IMR-90 (cell line): ENCODE measurements at regions not wholly inside any gene's neighbourhood (a gene's known extent, or its start where the extent isn't known, plus 50 kb on each side); places are given as distances from the start of the nearest gene placed in this dataset.
A peak's percentile ranks its signal among the peaks of the same experiment; 100 is the strongest.

Source experiments
- ATAC-seq: fragments of 200-7000 bp; cut with Tn5 transposase; 2 replicates; pipeline ENCODE4 v1.9.1; 2020; ENCODE audit warnings: low read depth, mild to moderate bottlenecking, moderate library complexity
- BruUV-seq: library from RNA; stranded (reverse); fragments of 400-500 nt; replicated peaks from 2 replicates; lab custom pipeline; 2021; lab: Mats Ljungman, UMichigan
- CTCF ChIA-PET: fragments of 300-600 bp; formaldehyde crosslinking; extraction: SDS; loops from one replicate; lab custom pipeline; 2021; ENCODE audit warnings: antibody characterized with exemption; lab: Yijun Ruan, JAX
- POLR2A ChIA-PET: fragments of 300-600 bp; sonication (Branson Sonifier 250); formaldehyde crosslinking; loops from one replicate; lab custom pipeline; 2022; ENCODE audit warnings: antibody characterized with exemption; ENCODE audit not compliant: unreplicated experiment; lab: Charles Lee
- DNase-seq: peaks from one replicate; pipeline ENCODE4 v3.0.0; 2013
- H2AFZ ChIP-seq: replicated peaks from 2 replicates; pipeline ENCODE3; 2013; ENCODE audit warnings: low read length, mild to moderate bottlenecking; ENCODE audit not compliant: poor library complexity
- H2AK5ac ChIP-seq: 2 replicates; pipeline ENCODE4 v1.6.1; 2013; ENCODE audit warnings: low read depth, low read length, inconsistent platforms
- H2AK9ac ChIP-seq: replicated peaks from 2 replicates; pipeline ENCODE3; 2013; ENCODE audit warnings: mild to moderate bottlenecking, low read depth, low read length, moderate library complexity; ENCODE audit not compliant: poor library complexity
- H2BK120ac ChIP-seq: 2 replicates; pipeline ENCODE4 v1.6.1; 2013; ENCODE audit warnings: low read depth, low read length, inconsistent platforms
- H2BK15ac ChIP-seq: 3 replicates; pipeline ENCODE4 v1.6.1; 2013; ENCODE audit warnings: low read depth, low read length, inconsistent platforms
- H2BK20ac ChIP-seq: 2 replicates; pipeline ENCODE4 v1.6.1; 2013; ENCODE audit warnings: low read depth, mild to moderate bottlenecking, inconsistent platforms, low read length, moderate library complexity
- H2BK5ac ChIP-seq: 2 replicates; pipeline ENCODE4 v1.6.1; 2013; ENCODE audit warnings: mild to moderate bottlenecking, low read depth, low read length, inconsistent platforms; ENCODE audit not compliant: poor library complexity, severe bottlenecking
- H3K14ac ChIP-seq: replicated peaks from 2 replicates; pipeline ENCODE4 v1.6.1; 2013; ENCODE audit warnings: low read depth, low read length, inconsistent platforms
- H3K18ac ChIP-seq: 2 replicates; pipeline ENCODE4 v1.6.1; 2013; ENCODE audit warnings: low read depth, low read length, control low read depth
- H3K23ac ChIP-seq: 2 replicates; pipeline ENCODE4 v1.6.1; 2013; ENCODE audit warnings: low read depth, low read length, inconsistent platforms
- H3K27ac ChIP-seq: 2 replicates; pipeline ENCODE4 v1.5.1; 2013; ENCODE audit warnings: mild to moderate bottlenecking, control low read depth, low read length; ENCODE audit not compliant: insufficient read depth
- H3K27me3 ChIP-seq: 2 replicates; pipeline ENCODE4 v1.6.1; 2013; ENCODE audit warnings: low read length; ENCODE audit not compliant: control insufficient read depth, insufficient read depth
- H3K36me3 ChIP-seq: 2 replicates; pipeline ENCODE4 v1.6.1; 2013; ENCODE audit warnings: low read length, mixed read lengths; ENCODE audit not compliant: control insufficient read depth, insufficient read depth
- H3K4ac ChIP-seq: 2 replicates; pipeline ENCODE4 v1.6.1; 2013; ENCODE audit warnings: low read depth, low read length, inconsistent platforms
- H3K4me1 ChIP-seq: 2 replicates; pipeline ENCODE4 v1.6.1; 2013; ENCODE audit warnings: low read length, mixed read lengths; ENCODE audit not compliant: control insufficient read depth, insufficient read depth
- H3K4me2 ChIP-seq: 2 replicates; pipeline ENCODE4 v1.6.1; 2013; ENCODE audit warnings: low read depth, mild to moderate bottlenecking, control low read depth, low read length, moderate library complexity
- H3K4me3 ChIP-seq: 2 replicates; pipeline ENCODE4 v1.5.1; 2013; ENCODE audit warnings: low read depth, mild to moderate bottlenecking, control low read depth, low read length, moderate library complexity; ENCODE audit not compliant: insufficient read depth
- H3K56ac ChIP-seq: 2 replicates; pipeline ENCODE4 v1.6.1; 2013; ENCODE audit warnings: low read length, inconsistent platforms; ENCODE audit not compliant: insufficient read depth; ENCODE audit errors: extremely low read depth
- H3K79me1 ChIP-seq, 2 experiments: 2 replicates each; pipeline ENCODE4 v1.6.1; 2013; ENCODE audit warnings: low read length in 2 of 2, inconsistent platforms in 1 of 2, low read depth in 1 of 2
- H3K9ac ChIP-seq: 2 replicates; pipeline ENCODE4 v1.6.1; 2013; ENCODE audit warnings: low read depth, low read length, control low read depth
- H3K9me1 ChIP-seq: 2 replicates; pipeline ENCODE4 v1.6.1; 2013; ENCODE audit warnings: low read length, inconsistent platforms; ENCODE audit not compliant: insufficient read depth
- H3K9me3 ChIP-seq: 2 replicates; pipeline ENCODE4 v1.6.1; 2013; ENCODE audit warnings: low read length; ENCODE audit not compliant: control insufficient read depth, insufficient read depth
- H4K20me1 ChIP-seq: 2 replicates; pipeline ENCODE4 v1.6.1; 2013; ENCODE audit warnings: low read length, inconsistent platforms; ENCODE audit not compliant: insufficient read depth
- H4K5ac ChIP-seq: 2 replicates; pipeline ENCODE4 v1.6.1; 2013; ENCODE audit warnings: mild to moderate bottlenecking, low read depth, low read length, control low read depth
- H4K8ac ChIP-seq, 2 experiments: 2 replicates each; pipeline ENCODE4 v1.6.1; 2013; ENCODE audit warnings: low read depth in 2 of 2, low read length in 2 of 2, control low read depth in 1 of 2, inconsistent platforms in 1 of 2
- H4K91ac ChIP-seq: 2 replicates; pipeline ENCODE4 v1.6.1; 2013; ENCODE audit warnings: low read depth, low read length, inconsistent platforms; ENCODE audit not compliant: insufficient read depth
- CEBPB ChIP-seq: IDR thresholded peaks from 2 replicates; pipeline ENCODE4 v1.6.1; 2012; ENCODE audit warnings: low read depth, low read length, improper control_type of control experiment
- MAZ ChIP-seq: IDR thresholded peaks from 2 replicates; pipeline ENCODE4 v1.6.1; 2012; ENCODE audit warnings: low read depth, mild to moderate bottlenecking, low read length, improper control_type of control experiment, moderate library complexity, borderline replicate concordance
- RFX5 ChIP-seq: IDR thresholded peaks from 2 replicates; pipeline ENCODE4 v1.8.0; 2012; ENCODE audit warnings: low read depth, mild to moderate bottlenecking, low read length, moderate library complexity
- SMC3 ChIP-seq: fragments of 150-350 bp; IDR thresholded peaks from 2 replicates; pipeline ENCODE4 v1.6.1; 2016; ENCODE audit warnings: low read depth, mild to moderate bottlenecking, antibody characterized with exemption, low read length, moderate library complexity
- WGBS, 2 experiments: methylation state at CpG; one replicate each; pipeline versions ENCODE4 v1.1.5 to v1.1.7; 2013; ENCODE audit warnings: missing lambda C conversion rate in 2 of 2; ENCODE audit not compliant: insufficient read length in 1 of 2; ENCODE audit errors: extremely low coverage in 2 of 2; 5-methylcytosine and 5-hydroxymethylcytosine counted together
- dilution Hi-C: fragments of 300-500 bp; cut with HindIII; formaldehyde crosslinking; loops from one replicate; pipeline ENCODE4 v1.14.3; 2018; ENCODE audit warnings: low sequenced_read_pairs; ENCODE audit not compliant: unreplicated experiment
- in situ Hi-C: fragments of 300-500 bp; cut with MboI; formaldehyde crosslinking; loops from 3 replicates; pipeline ENCODE4 v1.14.3; 2019; ENCODE audit warnings: low sequenced_read_pairs, inconsistent platforms, mixed read lengths
- intact Hi-C: fragments of 100-400 bp; cut with micrococcal nuclease; formaldehyde crosslinking; loops from 2 replicates; pipeline ENCODE4 v1.10.0; 2022
- TF ChIP-seq, protein P1 (sequence below): fragments of 150-350 bp; IDR thresholded peaks from 2 replicates; pipeline ENCODE4 v1.6.1; 2016; ENCODE audit warnings: low read depth, mild to moderate bottlenecking, low read length, moderate library complexity, borderline replicate concordance

DNA sequence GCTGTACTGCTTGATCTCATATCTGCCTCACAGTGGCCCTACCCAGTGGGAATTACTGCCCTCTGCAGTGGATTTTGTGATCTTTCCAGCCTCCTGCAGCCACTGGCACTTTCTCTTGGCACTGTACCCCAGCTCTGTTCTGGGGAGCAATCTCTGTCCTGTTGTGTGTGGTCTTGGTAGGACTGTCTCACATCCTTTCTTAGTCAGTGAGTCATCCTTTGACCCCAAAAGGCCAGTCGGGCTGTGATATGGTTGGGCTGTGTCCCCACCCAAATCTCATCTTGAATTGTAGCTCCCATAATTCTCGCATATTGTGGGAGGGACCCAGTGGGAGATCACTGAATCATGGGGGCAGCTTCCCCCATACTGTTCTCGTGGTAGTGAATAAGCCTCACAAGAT lies 133.3 kb upstream of the TPM1 start:
- ChIA-PET POLR2A (no interaction called here), CTCF (interaction anchor here (0.7 kb wide), 1 partner anchor 26 kb away, joined by 3 read pairs; no protein-coding TSS in a partner anchor)
- peak overlapping the region; percentile 35 for H2AK5ac ChIP-seq
- no peaks in the 10 kb centered on the region for H4K20me1 ChIP-seq
- H3K4me2 ChIP-seq = no peak overlapping the region
- H2BK15ac ChIP-seq = no peak overlapping the region
- no peak overlapping the region for H3K27ac ChIP-seq
- dilution Hi-C loops (no loop called here), in situ Hi-C loops (no loop called here), intact Hi-C loops (no loop called here)
- TF ChIP-seq CEBPB = no peak
- no peak for TF ChIP-seq RFX5
- TF ChIP-seq SMC3 = no peak
- TF ChIP-seq, protein P1, sequence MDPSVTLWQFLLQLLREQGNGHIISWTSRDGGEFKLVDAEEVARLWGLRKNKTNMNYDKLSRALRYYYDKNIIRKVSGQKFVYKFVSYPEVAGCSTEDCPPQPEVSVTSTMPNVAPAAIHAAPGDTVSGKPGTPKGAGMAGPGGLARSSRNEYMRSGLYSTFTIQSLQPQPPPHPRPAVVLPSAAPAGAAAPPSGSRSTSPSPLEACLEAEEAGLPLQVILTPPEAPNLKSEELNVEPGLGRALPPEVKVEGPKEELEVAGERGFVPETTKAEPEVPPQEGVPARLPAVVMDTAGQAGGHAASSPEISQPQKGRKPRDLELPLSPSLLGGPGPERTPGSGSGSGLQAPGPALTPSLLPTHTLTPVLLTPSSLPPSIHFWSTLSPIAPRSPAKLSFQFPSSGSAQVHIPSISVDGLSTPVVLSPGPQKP = no peak
- TF ChIP-seq MAZ = no peak
- H4K5ac ChIP-seq = no peak overlapping the region
- no peak overlapping the region for H2AK9ac ChIP-seq
- H2AFZ ChIP-seq = peak overlapping the region; percentile 0
- H3K9me1 ChIP-seq = no peaks in the 10 kb centered on the region; the same call in 1 of the 2 replicates
- no peak overlapping the region for H3K14ac ChIP-seq
- no CpG with 5 or more reads among the region's 3 CpGs for WGBS, 2 experiments
- no peak overlapping the region for H3K56ac ChIP-seq
- H2BK20ac ChIP-seq = no peak overlapping the region
- H3K9me3 ChIP-seq = no peaks in the 10 kb centered on the region
- H3K23ac ChIP-seq = no peak overlapping the region
- no peaks in the 10 kb centered on the region for H3K79me1 ChIP-seq
- H3K27me3 ChIP-seq = no peaks in the 10 kb centered on the region
- no peak overlapping the region for H2BK5ac ChIP-seq
- ATAC-seq (no peak), DNase-seq (no peak)
- H4K8ac ChIP-seq = no peak overlapping the region
- no peak overlapping the region for H3K4ac ChIP-seq
- H2BK120ac ChIP-seq = no peak overlapping the region
- no TSS peak for BruUV-seq
- peaks cover 3% of the 10 kb centered on the region; the same call in 1 of the 2 replicates for H3K4me1 ChIP-seq
- no peak overlapping the region for H3K4me3 ChIP-seq
- no peak overlapping the region for H3K18ac ChIP-seq
- no peaks in the 10 kb centered on the region for H3K36me3 ChIP-seq
- H3K9ac ChIP-seq = no peak overlapping the region
- H4K91ac ChIP-seq = no peak overlapping the region
